Left renal cortex interstitium (tissue), 4 donors: ENCODE measurements at regions not wholly inside any gene's neighbourhood (a gene's known extent, or its start where the extent isn't known, plus 50 kb on each side); places are given as distances from the start of the nearest gene placed in this dataset.
"Not testable (repeated sequence)": the region's sequence is repeated elsewhere in the genome, so short reads cannot be mapped to it uniquely, and the experiment has no call there.

Source experiments
- DNase-seq, 4 donors: peaks; one replicate each; pipeline ENCODE4 v3.0.0-alpha.2; 2013; ENCODE audit warnings: low read depth in 4 of 4, low spot score in 2 of 4, missing footprints in 1 of 4

DNA sequence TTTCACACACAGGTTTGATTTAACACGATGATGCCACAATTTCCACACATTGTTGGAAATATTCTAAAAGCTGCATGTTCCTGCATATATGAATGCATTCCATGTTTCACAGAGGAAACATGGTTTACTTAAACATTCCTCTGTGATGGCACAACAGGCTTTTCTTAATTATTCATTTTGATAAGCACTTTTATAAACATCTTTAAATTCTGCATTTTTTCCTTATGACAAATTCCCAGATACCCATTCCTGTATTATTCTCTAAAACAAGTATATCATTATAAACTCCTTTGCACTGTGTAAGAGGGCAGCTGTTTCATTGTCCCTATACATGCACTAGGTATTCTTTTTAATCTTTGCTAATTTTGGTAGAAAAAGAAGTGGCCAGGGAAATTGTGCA, 532.3 kb downstream of the SOX6 start:
- no peak for DNase-seq

- no peak for DNase-seq
Observed at GRCh38 chr11:15825976-15826650, 530.2 kb downstream of the SOX6 start.

GRCh38 chr11:15826826-15827225, 529.5 kb downstream of the SOX6 start:
- no peak for DNase-seq

DNA sequence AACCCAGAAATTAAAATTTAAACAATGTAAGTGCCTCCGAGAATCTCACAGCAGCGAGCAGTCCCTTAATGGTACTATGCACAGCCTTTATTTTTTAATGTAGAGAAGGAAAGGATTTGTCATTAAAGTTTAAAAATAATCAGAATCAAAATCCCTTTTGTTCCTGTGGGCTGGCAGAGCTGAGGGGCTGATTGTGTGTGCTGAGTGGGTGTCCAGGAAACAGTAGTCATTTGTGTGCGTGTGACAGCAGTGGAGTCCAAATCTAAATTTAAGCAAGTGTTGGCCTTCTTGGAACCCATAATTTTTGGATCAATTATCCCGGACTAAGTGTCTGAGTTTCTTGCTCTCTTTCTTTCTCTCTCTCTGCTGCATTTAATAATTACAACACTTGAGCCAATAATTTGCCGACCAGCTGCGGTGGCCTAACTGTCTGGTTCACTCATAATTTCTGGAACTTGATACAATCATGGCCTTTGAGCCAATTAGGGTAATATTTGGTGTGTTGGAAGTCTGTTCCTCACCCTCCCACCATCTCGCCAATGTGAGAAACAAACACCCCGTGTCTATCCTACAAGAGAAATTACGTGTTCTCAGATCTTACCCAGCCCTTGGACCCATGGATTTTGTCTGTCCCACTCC, 528.0 kb downstream of the SOX6 start:
- DNase-seq = no peak

GRCh38 chr11:15829312-15829711, 527.0 kb downstream of the SOX6 start:
- no peak for DNase-seq

- no peak for DNase-seq
Observed at GRCh38 chr11:15830741-15831428, 525.5 kb downstream of the SOX6 start.

DNA sequence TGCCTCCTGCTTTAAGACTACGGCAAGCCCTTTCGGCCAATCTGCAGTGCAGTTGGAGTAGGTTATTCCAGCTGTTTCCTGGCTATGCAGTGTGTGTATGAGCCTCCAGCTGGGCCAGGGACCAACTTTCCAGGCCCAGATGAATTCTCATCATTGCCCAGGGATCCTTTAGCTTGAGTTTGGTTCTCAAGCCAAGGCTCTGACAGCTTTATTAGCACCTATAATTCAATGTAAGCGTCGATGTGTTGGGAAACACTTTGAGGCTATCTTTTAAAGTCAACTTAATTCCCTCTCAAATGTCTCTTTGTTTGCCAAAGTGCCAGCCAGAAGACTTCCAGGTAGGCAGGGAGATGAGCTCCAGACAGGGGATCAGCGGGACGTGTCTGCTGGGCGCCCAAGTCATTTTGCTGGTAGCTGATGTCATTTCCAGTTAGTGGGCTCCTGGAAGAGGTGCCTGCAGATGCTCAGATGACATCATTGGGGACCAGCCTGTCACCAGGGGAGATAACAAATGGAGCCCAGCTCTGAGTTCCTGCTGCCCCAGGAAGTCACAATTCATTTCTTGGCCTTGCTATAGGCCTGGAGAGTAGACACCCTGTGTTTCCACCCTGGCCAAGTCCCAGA, 520.4 kb downstream of the SOX6 start:
- peak in 1 of 4 donors; percentile 19 for DNase-seq

- DNase-seq = no peak
Observed at GRCh38 chr11:15836795-15837194, 519.6 kb downstream of the SOX6 start.

GRCh38 chr11:15837901-15838489, 518.4 kb downstream of the SOX6 start:
- DNase-seq = no peak

DNA sequence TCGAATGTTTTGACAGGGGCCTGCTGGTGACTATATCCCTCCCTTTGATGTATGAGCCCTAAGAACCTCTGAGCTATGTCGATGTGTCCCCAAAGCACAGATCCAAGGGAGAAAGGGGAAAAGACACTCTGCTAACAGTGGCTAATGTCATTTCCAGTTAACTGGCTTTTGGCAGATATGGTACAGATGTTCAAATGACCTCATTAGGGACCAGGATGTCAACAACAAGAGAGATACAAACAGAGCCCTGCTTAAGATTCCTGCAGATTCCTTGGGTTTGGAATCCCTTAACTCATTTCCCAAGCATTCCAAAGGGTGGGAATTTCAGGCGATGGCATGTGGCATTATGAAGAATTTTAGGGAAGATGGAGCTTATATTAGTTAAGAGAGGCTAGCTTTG, 517.3 kb downstream of the SOX6 start:
- DNase-seq = no peak

DNA sequence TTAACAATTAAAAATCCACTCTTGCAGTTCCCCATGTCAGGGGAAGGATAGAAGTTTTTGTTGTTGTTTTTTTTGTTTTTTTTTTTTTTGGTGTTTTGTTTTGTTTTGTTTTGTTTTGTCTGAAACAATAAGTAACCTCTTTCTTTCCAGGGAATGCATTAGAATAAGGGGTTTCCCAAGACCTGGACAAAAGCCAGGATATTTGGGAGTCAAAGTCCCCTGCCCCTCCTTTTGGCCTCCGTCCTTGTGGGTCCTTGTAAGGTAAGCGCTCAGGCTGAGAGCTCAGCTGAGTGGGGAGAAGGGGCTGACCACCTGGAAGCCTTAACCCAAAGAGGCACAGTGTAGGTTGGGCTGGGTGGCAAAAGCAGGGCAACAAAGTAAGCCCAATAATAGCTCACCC, 515.4 kb downstream of the SOX6 start:
- DNase-seq = no peak

DNA sequence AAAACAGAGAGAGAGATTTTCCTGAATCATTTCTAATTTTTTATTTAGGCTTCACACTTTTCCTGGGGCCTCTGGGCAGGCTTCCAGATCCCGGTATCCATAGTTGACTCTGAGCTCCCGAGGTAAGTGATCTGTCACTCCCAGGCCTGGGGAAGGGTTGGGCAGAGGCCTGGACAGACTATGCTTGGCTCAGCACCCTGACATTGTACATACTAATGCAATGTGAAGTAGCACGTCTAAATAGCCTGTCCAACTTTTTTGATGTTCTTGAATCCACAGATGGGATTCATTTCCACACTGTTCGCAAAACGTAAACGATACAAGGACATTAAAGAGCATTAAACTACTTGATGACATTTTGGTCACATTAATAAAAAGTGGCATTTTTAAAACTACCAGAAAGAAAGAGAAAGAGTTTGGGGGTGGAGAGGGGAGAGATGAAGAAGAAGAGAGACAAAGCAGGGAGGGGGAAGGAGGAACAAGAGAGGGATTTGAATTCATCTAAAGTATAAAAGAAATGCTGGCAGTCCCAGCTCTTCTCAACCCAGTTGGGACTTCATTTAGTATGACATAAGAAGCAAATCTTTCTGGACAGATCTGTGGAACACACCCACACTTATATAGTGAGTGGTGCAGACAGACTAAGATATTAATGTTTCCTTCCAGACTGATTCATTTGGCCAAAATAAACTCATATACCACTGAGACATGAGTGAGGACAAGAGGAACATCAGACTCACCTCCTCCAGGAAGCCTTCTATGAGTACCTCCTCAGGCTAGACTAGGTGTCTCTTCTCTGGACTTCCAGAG, 514.2 kb downstream of the SOX6 start:
- no peak for DNase-seq

DNA sequence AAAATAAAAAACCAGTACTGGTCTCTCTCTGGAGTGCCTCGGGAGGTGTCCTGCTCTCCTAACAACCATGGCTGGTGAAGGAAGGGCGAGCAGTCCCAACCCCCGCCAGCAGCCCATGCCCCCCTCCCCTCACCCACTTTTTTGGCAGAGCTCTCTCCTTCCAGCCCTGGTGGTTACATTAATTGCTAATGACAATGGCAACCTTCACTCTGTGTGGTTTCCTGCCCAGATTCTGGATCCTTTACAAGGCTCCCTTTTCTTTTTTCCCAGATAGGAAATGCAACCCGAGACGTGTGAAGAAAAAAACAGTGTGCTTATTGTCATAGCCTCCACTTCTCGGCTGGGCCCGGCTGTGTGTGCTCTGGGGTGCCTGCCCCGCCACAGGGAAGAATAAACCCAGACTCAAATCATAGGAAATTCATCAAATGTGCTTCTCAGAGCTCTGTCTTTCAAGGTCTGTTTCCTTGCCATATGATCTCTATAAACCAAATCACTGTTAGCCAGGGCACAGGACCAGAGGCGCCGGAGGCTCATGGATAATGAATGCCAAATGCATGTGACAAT, 513.0 kb downstream of the SOX6 start:
- no peak for DNase-seq

DNA sequence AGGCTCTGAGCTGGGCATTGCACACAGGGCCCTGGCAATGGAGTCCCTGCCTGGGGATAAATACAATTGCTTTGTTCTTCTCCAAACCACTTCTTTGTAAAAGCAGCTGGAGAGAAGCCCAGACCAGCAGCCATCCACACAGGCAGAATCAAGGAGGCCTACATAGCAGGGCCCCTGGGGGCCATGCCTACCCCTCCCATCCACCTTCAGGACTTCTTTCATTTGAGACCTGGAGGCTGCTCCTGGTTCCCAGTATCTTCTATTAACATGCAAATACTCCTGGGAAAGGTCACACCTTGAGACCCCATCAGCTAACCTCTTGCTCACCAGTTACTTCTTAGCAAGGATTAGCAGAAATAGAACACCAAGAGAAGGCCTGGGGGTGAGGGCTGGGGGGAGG, 511.1 kb downstream of the SOX6 start:
- DNase-seq = no peak

DNA sequence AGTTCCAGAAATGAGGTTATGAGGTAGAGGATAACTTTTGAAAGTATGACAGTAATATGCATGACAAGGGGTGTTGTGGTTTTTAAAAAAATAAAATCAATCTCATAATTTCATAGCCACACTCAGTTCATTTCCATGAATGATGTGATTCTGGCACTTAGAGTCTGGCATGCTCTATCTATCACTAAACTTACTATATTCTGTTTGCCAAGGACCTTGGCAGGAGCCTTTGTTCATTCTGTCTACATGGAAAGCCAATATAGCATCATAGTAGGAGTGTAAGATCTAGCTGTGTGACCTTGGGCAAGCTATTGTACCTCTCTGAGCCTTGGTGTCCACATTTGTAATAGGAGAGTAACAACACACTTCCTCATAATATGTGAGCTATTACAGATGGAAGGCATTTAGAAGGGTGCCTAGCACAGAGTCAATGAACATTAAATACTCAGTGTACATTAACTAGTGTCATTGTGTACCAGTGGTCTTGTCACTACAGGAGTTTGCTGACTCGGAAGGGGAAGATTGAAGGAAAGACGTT, 507.6 kb downstream of the SOX6 start:
- no peak for DNase-seq

DNA sequence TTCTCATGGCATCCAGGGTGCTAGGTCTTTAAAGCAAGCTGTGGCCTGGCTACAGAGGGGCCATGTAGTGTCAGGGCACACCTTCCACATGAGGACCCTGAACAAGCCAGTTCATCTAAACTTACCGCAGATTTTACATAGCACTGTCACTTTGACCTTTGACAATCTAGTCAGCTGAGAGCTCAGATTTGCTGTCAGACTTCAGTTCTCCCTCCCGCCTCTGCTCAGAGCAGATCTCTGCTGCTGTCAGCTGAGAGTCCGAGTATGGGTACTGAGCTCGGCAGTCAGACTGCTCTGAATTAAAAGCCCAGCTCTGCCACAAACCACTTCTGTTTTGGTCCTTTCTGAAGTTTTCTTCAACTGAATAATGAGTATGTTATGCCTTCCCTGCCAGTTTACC, 507.1 kb downstream of the SOX6 start:
- DNase-seq = no peak

GRCh38 chr11:15850335-15850734, 506.0 kb downstream of the SOX6 start:
- DNase-seq = not testable (repeated sequence)

- DNase-seq = no peak
Observed at GRCh38 chr11:15851051-15851498, 505.3 kb downstream of the SOX6 start.

DNA sequence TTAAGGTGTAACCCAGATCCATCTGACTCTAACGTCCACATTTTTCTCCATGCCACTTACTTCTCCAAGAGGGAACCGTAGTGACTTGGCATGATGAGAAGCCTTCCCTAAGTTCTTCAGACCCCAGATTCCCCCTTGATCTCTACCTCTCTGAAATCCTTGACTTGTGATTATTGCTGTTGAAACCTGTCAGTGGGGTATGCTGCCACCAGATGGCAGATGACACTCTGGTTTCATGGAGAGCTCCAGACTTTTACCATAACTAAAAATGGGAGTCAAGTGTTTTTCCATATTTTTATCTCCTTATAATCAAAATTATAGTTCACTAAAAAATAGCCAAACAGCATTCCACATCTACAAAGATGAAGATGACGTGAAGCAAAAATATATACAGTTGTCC, 504.2 kb downstream of the SOX6 start:
- no peak for DNase-seq

DNA sequence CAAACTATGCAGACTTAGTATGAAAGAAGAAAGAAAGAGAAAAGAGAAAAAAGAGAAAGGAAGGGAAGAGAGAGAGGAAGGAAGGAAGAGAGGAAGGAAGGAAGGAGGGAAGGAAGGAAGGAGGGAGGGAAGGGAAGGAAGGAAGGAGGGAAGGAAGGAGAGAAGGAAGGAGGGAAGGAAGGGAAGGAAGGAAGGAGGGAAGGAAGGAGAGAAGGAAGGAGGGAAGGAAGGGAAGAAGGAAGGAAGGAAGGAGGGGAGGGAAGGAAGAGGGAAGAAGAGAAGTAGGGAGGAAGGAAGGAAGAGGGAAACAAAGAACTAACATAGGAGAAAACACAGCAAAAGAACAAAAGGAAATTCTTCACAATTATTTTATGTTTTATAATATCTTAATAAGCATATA, 502.1 kb downstream of the SOX6 start:
- DNase-seq = no peak
